ENCODE measurements at regions not wholly inside any gene's neighbourhood (a gene's known extent, or its start where the extent isn't known, plus 50 kb on each side); places are given as distances from the start of the nearest gene placed in this dataset.
"Not testable (repeated sequence)": the region's sequence is repeated elsewhere in the genome, so short reads cannot be mapped to it uniquely, and the experiment has no call there.

DNA sequence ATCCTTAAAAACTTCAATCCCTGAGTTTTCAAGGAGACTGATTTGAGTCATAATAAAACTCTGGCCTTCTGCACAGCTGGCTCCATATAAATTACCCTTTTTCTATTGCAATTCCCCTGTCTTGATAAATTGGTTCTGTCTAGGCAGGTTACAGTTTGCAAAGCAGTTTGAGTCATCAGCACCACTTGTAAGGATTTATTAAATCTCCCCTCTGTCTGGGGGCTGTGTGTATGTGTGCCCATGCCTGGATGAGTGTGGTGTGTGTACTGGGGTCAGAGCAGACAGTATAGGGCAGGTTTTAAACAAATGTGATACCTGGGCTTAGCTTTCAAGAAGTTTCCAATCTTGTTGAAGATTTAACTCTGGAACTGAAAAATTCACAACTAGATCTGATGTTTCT is 228.6 kb downstream of the FNDC1 start:
- Histone ChIP-seq H3K4me2 (ENCODE audit: low read length) (no peak overlapping the region), H3K9me3 (ENCODE audit: low read length) (no peaks in the 10 kb centered on the region), H3K4me3 (ENCODE audit: low read depth, low read length, poor library complexity, severe bottlenecking) (no peak overlapping the region), H4K20me1 (ENCODE audit: insufficient read depth, low read length) (no peaks in the 10 kb centered on the region), H3K27ac (ENCODE audit: low read depth, low read length, poor library complexity, severe bottlenecking) (no peak overlapping the region), H3K9me2 (ENCODE audit: low read depth, low read length) (no peaks in the 10 kb centered on the region), H3K4me1 (ENCODE audit: insufficient read depth, low read length, severe bottlenecking) (no peaks in the 10 kb centered on the region), H3K9ac (ENCODE audit: low read length) (no peak overlapping the region), H3F3A (ENCODE audit: insufficient read depth, low read length) (no peaks in the 10 kb centered on the region), H2AFZ (ENCODE audit: low read length) (no peak overlapping the region), H3K79me2 (ENCODE audit: insufficient read depth, low read length) (no peaks in the 10 kb centered on the region), H3K27me3 (ENCODE audit: insufficient read depth, low read length) (no peaks in the 10 kb centered on the region; the same call in 1 of the 2 replicates), H3K36me3 (ENCODE audit: insufficient read depth, low read length) (no peaks in the 10 kb centered on the region)
- no peak for TF ChIP-seq EZH2 (IDR thresholded peaks at IDR 0.05; ENCODE audit: borderline replicate concordance, low read length)
- TF ChIP-seq, protein P1, sequence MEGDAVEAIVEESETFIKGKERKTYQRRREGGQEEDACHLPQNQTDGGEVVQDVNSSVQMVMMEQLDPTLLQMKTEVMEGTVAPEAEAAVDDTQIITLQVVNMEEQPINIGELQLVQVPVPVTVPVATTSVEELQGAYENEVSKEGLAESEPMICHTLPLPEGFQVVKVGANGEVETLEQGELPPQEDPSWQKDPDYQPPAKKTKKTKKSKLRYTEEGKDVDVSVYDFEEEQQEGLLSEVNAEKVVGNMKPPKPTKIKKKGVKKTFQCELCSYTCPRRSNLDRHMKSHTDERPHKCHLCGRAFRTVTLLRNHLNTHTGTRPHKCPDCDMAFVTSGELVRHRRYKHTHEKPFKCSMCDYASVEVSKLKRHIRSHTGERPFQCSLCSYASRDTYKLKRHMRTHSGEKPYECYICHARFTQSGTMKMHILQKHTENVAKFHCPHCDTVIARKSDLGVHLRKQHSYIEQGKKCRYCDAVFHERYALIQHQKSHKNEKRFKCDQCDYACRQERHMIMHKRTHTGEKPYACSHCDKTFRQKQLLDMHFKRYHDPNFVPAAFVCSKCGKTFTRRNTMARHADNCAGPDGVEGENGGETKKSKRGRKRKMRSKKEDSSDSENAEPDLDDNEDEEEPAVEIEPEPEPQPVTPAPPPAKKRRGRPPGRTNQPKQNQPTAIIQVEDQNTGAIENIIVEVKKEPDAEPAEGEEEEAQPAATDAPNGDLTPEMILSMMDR (IDR thresholded peaks at IDR 0.05; ENCODE audit: low read length) = no peak

DNA sequence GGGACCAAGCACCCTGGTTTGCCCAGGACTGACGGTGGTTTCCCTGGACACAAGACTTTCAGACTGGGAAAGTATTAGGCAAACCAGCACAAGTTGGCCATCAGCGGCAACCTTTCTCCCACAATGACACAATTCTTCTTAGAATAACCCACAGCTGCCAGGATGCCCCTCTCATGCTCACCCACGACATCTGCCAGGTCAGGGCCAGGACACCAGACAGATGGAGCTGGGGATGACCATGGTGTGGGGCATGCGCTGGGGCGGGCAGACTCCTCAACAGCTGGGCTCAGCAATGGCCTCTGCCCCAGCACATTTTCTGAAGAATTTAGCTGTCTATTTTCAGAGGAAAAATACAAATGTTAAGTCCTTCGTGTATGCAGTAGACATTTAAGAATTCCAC is 226.4 kb downstream of the FNDC1 start:
- Histone ChIP-seq H3K4me2 (ENCODE audit: low read length) (no peak overlapping the region), H3K27ac (ENCODE audit: low read depth, low read length, poor library complexity, severe bottlenecking) (no peak overlapping the region), H3K36me3 (ENCODE audit: insufficient read depth, low read length) (no peaks in the 10 kb centered on the region), H3K9me2 (ENCODE audit: low read depth, low read length) (no peaks in the 10 kb centered on the region), H3F3A (ENCODE audit: insufficient read depth, low read length) (no peaks in the 10 kb centered on the region), H3K27me3 (ENCODE audit: insufficient read depth, low read length) (no peaks in the 10 kb centered on the region; the same call in 1 of the 2 replicates), H3K4me1 (ENCODE audit: insufficient read depth, low read length, severe bottlenecking) (no peaks in the 10 kb centered on the region), H3K9ac (ENCODE audit: low read length) (no peak overlapping the region), H3K9me3 (ENCODE audit: low read length) (no peaks in the 10 kb centered on the region), H3K79me2 (ENCODE audit: insufficient read depth, low read length) (no peaks in the 10 kb centered on the region), H4K20me1 (ENCODE audit: insufficient read depth, low read length) (no peaks in the 10 kb centered on the region), H3K4me3 (ENCODE audit: low read depth, low read length, poor library complexity, severe bottlenecking) (no peak overlapping the region), H2AFZ (ENCODE audit: low read length) (no peak overlapping the region)
- no peak for TF ChIP-seq EZH2 (IDR thresholded peaks at IDR 0.05; ENCODE audit: borderline replicate concordance, low read length)
- TF ChIP-seq, protein P1 (IDR thresholded peaks at IDR 0.05; ENCODE audit: low read length) = no peak

DNA sequence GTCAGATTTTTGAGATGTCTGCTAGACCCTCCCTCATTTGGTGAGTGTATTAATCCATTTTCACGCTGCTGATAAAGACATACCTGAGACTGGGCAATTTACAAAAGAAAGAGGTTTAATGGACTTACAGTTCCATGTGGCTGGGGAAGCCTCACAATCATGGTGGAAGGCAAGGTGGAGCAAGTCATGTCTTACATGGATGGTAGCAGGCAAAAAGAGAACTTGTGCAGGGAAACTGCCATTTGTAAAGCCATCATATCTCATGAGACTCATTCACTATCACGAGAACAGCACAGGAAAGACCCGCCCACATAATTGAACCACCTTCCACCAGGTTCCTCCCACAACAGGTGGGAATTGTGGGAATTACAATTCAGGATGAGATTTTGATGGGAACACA is 223.5 kb downstream of the FNDC1 start:
- not testable (repeated sequence) for H3K4me1 ChIP-seq (ENCODE audit: insufficient read depth, low read length, severe bottlenecking); H3K9me2 ChIP-seq (ENCODE audit: low read depth, low read length); H2AFZ ChIP-seq (ENCODE audit: low read length); H3K4me3 ChIP-seq (ENCODE audit: low read depth, low read length, poor library complexity, severe bottlenecking); H3K27me3 ChIP-seq (ENCODE audit: insufficient read depth, low read length); H3K79me2 ChIP-seq (ENCODE audit: insufficient read depth, low read length); H3K36me3 ChIP-seq (ENCODE audit: insufficient read depth, low read length); H3K27ac ChIP-seq (ENCODE audit: low read depth, low read length, poor library complexity, severe bottlenecking); H4K20me1 ChIP-seq (ENCODE audit: insufficient read depth, low read length); H3K9me3 ChIP-seq (ENCODE audit: low read length); H3K4me2 ChIP-seq (ENCODE audit: low read length); H3F3A ChIP-seq (ENCODE audit: insufficient read depth, low read length); H3K9ac ChIP-seq (ENCODE audit: low read length)

DNA sequence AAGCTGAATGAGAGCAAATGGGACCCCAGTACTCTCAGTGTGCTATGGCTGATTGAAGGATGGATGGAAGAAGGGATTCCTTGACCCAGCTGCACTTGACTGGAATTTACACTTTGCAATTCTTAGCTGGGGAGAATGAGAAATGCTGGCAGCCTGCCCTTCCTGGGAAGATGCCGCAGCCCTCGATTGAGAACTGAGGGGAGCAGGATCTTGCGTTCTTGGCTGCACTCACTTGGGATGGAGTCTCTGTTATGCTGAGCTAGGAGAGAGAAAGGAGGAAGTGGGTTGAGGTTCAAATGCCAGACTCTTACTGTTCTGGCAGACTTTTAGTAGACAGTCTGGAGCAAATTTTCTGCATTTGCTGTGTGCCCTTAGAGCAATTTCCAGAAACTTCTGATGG is 221.2 kb downstream of the FNDC1 start:
- no peak overlapping the region for H3K9ac ChIP-seq (ENCODE audit: low read length)
- no peaks in the 10 kb centered on the region for H3K4me1 ChIP-seq (ENCODE audit: insufficient read depth, low read length, severe bottlenecking)
- no peak overlapping the region for H2AFZ ChIP-seq (ENCODE audit: low read length)
- no peaks in the 10 kb centered on the region for H3K9me3 ChIP-seq (ENCODE audit: low read length)
- no peaks in the 10 kb centered on the region; the same call in 1 of the 2 replicates for H3K27me3 ChIP-seq (ENCODE audit: insufficient read depth, low read length)
- H3K27ac ChIP-seq (ENCODE audit: low read depth, low read length, poor library complexity, severe bottlenecking) = no peak overlapping the region
- no peaks in the 10 kb centered on the region for H3K9me2 ChIP-seq (ENCODE audit: low read depth, low read length)
- no peak for TF ChIP-seq EZH2 (IDR thresholded peaks at IDR 0.05; ENCODE audit: borderline replicate concordance, low read length)
- TF ChIP-seq, protein P1 (IDR thresholded peaks at IDR 0.05; ENCODE audit: low read length) = no peak
- no peaks in the 10 kb centered on the region for H3K79me2 ChIP-seq (ENCODE audit: insufficient read depth, low read length)
- no peaks in the 10 kb centered on the region for H3K36me3 ChIP-seq (ENCODE audit: insufficient read depth, low read length)
- no peak overlapping the region for H3K4me2 ChIP-seq (ENCODE audit: low read length)
- no peaks in the 10 kb centered on the region for H3F3A ChIP-seq (ENCODE audit: insufficient read depth, low read length)
- H4K20me1 ChIP-seq (ENCODE audit: insufficient read depth, low read length) = no peaks in the 10 kb centered on the region
- no peak overlapping the region for H3K4me3 ChIP-seq (ENCODE audit: low read depth, low read length, poor library complexity, severe bottlenecking)
